ENCODE measurements at regions not wholly inside any gene's neighbourhood (a gene's known extent, or its start where the extent isn't known, plus 50 kb on each side); places are given as distances from the start of the nearest gene placed in this dataset.

GRCh38 chr12:130266751-130267150 is 70.9 kb upstream of the PIWIL1 start:
- H3K4me1 ChIP-seq: no peaks in the 10 kb centered on the region
- no peak for FAIRE-seq
- no peak for TF ChIP-seq ZNF302 (CRISPR knock-in tag; IDR thresholded peaks at IDR 0.05)
- TF ChIP-seq HES2 (IDR thresholded peaks at IDR 0.05): no peak
- no peak for TF ChIP-seq E2F6 (IDR thresholded peaks at IDR 0.05; ENCODE audit: borderline replicate concordance, low read depth)
- TF ChIP-seq MAFK (IDR thresholded peaks at IDR 0.05; ENCODE audit: partially characterized antibody): no peak
- TF ChIP-seq FOXS1 (CRISPR knock-in tag; IDR thresholded peaks at IDR 0.05): no peak
- TF ChIP-seq RAD21 (conservative IDR thresholded peaks at IDR 0.05 in 1 of 2, IDR thresholded peaks at IDR 0.05 in 1 of 2): no peak
- TF ChIP-seq HOXB13 (CRISPR knock-in tag; IDR thresholded peaks at IDR 0.05; ENCODE audit: low read depth): no peak
- no peak for TF ChIP-seq SREBF2 (IDR thresholded peaks at IDR 0.05)
- no peak for TF ChIP-seq CHD2 (IDR thresholded peaks at IDR 0.05; ENCODE audit: low read length, partially characterized antibody)
- no peak for TF ChIP-seq EHMT2 (IDR thresholded peaks at IDR 0.05; ENCODE audit: low read depth)
- TF ChIP-seq CTCF (IDR thresholded peaks at IDR 0.05): no peak
- no peak for TF ChIP-seq GATA3 (IDR thresholded peaks at IDR 0.05; ENCODE audit: borderline replicate concordance)
- no peak for TF ChIP-seq FOSB (CRISPR knock-in tag; IDR thresholded peaks at IDR 0.05)
- no peak for TF ChIP-seq RFX5 (IDR thresholded peaks at IDR 0.05)
- TF ChIP-seq KDM1A (IDR thresholded peaks at IDR 0.05; ENCODE audit: low read depth): no peak
- TF ChIP-seq MAX (IDR thresholded peaks at IDR 0.05): no peak
- TF ChIP-seq POLR2A (IDR thresholded peaks at IDR 0.05; ENCODE audit: low read length): no peak
- no peak for TF ChIP-seq NR3C1 (IDR thresholded peaks at IDR 0.05)
- TF ChIP-seq EP300 (IDR thresholded peaks at IDR 0.05): no peak
- no peak overlapping the region for H3K4me2 ChIP-seq
- ChIA-PET POLR2A (no interaction called here), CTCF (no interaction called here)
- no peak overlapping the region for H3K4me3 ChIP-seq
- WGBS (ENCODE audit: missing lambda C conversion rate): 52% methylated on average over 11 of the region's 11 CpGs
- no peak for ATAC-seq
- no peaks in the 10 kb centered on the region for H3K9me3 ChIP-seq
- peak in 1 of 2 experiments; percentile 14 for DNase-seq (ENCODE audit: low read depth in 1 of 2, low spot score in 1 of 2)
- no peak overlapping the region for H3K27ac ChIP-seq

GRCh38 chr12:130280231-130280630 is 57.5 kb upstream of the PIWIL1 start:
- Histone ChIP-seq H3K9me3 (peaks cover 9% of the 10 kb centered on the region; the same call in 1 of the 3 replicates), H3K4me2 (no peak overlapping the region), H3K27ac (no peak overlapping the region), H3K4me3 (no peak overlapping the region), H3K4me1 (no peaks in the 10 kb centered on the region)
- WGBS (ENCODE audit: missing lambda C conversion rate): 50% methylated on average over 9 of the region's 9 CpGs
- FAIRE-seq: no peak
- TF ChIP-seq EHMT2 (IDR thresholded peaks at IDR 0.05; ENCODE audit: low read depth) (no peak), MAZ (IDR thresholded peaks at IDR 0.05; ENCODE audit: borderline replicate concordance, low read depth, low read length) (no peak), POLR2AphosphoS2 (conservative IDR thresholded peaks at IDR 0.05; ENCODE audit: low read length) (no peak), EP300 (IDR thresholded peaks at IDR 0.05) (no peak), RCOR1 (IDR thresholded peaks at IDR 0.05; ENCODE audit: low read depth, low read length) (no peak), USF2 (IDR thresholded peaks at IDR 0.05) (no peak), JUNB (IDR thresholded peaks at IDR 0.05) (no peak), GATA3 (IDR thresholded peaks at IDR 0.05; ENCODE audit: borderline replicate concordance) (no peak)
- POLR2A ChIA-PET: no interaction called here
- ATAC-seq: no peak
- DNase-seq (ENCODE audit: low read depth in 1 of 2, low spot score in 1 of 2): no peak
- CTCF ChIA-PET: interaction anchor here (0.7 to 2.3 kb wide), 4 partner anchors 8 to 961 kb away, joined by 3 to 7 read pairs (median 4); no protein-coding TSS in a partner anchor
